ENCODE measurements at regions not wholly inside any gene's neighbourhood (a gene's known extent, or its start where the extent isn't known, plus 50 kb on each side); places are given as distances from the start of the nearest gene placed in this dataset.

- TF ChIP-seq, protein P1, sequence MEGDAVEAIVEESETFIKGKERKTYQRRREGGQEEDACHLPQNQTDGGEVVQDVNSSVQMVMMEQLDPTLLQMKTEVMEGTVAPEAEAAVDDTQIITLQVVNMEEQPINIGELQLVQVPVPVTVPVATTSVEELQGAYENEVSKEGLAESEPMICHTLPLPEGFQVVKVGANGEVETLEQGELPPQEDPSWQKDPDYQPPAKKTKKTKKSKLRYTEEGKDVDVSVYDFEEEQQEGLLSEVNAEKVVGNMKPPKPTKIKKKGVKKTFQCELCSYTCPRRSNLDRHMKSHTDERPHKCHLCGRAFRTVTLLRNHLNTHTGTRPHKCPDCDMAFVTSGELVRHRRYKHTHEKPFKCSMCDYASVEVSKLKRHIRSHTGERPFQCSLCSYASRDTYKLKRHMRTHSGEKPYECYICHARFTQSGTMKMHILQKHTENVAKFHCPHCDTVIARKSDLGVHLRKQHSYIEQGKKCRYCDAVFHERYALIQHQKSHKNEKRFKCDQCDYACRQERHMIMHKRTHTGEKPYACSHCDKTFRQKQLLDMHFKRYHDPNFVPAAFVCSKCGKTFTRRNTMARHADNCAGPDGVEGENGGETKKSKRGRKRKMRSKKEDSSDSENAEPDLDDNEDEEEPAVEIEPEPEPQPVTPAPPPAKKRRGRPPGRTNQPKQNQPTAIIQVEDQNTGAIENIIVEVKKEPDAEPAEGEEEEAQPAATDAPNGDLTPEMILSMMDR (IDR thresholded peaks at IDR 0.05; ENCODE audit: low read depth, low read length, missing input control): no peak
- TF ChIP-seq TAF1 (conservative IDR thresholded peaks at IDR 0.05) (no peak), HNF4A (conservative IDR thresholded peaks at IDR 0.05) (no peak), RAD21 (IDR thresholded peaks at IDR 0.05) (no peak)
Observed at GRCh38 chr2:19216676-19217602, 141.5 kb downstream of the OSR1 start.

Data from liver (tissue), 3 donors.